ENCODE measurements at regions not wholly inside any gene's neighbourhood (a gene's known extent, or its start where the extent isn't known, plus 50 kb on each side); places are given as distances from the start of the nearest gene placed in this dataset.

DNA sequence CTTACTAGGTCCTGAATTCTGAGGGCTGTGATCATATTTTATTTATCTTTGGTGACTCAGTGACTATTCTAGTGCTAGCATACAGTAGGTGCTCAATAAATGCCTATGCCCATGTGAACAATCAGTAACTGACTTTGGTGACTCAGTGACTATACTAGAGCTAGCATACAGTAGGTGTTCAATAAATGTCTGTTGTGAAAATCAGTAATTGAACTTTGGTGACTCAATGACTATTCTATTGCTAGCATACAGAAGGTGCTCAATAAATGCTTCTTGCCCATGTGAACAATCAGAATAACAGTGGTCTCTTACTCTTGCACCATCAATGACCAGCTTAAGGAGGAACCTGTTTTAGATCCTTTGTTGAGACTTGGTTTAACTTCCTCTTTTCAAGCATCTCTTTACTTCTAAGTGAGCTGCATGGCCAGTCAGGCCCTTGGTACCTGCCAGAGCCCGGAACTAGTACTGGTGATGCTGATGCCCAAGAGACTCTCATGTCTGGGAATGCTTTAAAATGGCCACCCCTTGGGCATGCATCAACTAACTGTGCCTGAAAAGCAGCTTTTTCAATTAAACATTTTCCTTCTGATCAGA lies 214.9 kb upstream of the SPRED2 start:
- Histone ChIP-seq H3K4me3 (ENCODE audit: low read depth, low read length) (no peak overlapping the region), H3K36me3 (no peaks in the 10 kb centered on the region), H3K27ac (no peak overlapping the region), H3K27me3 (ENCODE audit: insufficient read depth, low read depth, severe bottlenecking) (peaks cover 17% of the 10 kb centered on the region), H3K9me3 (ENCODE audit: severe bottlenecking) (no peaks in the 10 kb centered on the region)
- no peak for DNase-seq
- TF ChIP-seq, protein P1, sequence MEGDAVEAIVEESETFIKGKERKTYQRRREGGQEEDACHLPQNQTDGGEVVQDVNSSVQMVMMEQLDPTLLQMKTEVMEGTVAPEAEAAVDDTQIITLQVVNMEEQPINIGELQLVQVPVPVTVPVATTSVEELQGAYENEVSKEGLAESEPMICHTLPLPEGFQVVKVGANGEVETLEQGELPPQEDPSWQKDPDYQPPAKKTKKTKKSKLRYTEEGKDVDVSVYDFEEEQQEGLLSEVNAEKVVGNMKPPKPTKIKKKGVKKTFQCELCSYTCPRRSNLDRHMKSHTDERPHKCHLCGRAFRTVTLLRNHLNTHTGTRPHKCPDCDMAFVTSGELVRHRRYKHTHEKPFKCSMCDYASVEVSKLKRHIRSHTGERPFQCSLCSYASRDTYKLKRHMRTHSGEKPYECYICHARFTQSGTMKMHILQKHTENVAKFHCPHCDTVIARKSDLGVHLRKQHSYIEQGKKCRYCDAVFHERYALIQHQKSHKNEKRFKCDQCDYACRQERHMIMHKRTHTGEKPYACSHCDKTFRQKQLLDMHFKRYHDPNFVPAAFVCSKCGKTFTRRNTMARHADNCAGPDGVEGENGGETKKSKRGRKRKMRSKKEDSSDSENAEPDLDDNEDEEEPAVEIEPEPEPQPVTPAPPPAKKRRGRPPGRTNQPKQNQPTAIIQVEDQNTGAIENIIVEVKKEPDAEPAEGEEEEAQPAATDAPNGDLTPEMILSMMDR (IDR thresholded peaks at IDR 0.05; ENCODE audit: low read depth, low read length) = no peak

DNA sequence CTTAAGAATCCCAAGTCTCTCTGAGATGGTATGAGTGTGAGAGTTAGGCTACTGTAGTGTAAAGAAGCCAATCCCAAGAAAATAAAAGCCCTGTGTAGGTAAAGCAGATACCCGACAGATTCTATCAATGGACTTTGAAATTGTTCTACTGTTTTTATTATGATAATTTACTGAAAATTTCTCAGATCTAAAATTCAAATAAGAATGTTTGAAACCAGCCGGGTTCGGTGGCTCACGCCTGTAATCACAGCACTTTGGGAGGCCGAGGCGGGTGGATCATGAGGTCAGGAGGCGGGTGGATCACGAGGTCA lies 208.3 kb upstream of the SPRED2 start:
- no peaks in the 10 kb centered on the region for H3K36me3 ChIP-seq
- H3K9me3 ChIP-seq (ENCODE audit: severe bottlenecking) = no peaks in the 10 kb centered on the region
- peaks cover 58% of the 10 kb centered on the region for H3K27me3 ChIP-seq (ENCODE audit: insufficient read depth, low read depth, severe bottlenecking)
- TF ChIP-seq, protein P1 (IDR thresholded peaks at IDR 0.05; ENCODE audit: low read depth, low read length) = no peak
- no peak overlapping the region for H3K27ac ChIP-seq
- H3K4me3 ChIP-seq (ENCODE audit: low read depth, low read length) = no peak overlapping the region
- DNase-seq = no peak

DNA sequence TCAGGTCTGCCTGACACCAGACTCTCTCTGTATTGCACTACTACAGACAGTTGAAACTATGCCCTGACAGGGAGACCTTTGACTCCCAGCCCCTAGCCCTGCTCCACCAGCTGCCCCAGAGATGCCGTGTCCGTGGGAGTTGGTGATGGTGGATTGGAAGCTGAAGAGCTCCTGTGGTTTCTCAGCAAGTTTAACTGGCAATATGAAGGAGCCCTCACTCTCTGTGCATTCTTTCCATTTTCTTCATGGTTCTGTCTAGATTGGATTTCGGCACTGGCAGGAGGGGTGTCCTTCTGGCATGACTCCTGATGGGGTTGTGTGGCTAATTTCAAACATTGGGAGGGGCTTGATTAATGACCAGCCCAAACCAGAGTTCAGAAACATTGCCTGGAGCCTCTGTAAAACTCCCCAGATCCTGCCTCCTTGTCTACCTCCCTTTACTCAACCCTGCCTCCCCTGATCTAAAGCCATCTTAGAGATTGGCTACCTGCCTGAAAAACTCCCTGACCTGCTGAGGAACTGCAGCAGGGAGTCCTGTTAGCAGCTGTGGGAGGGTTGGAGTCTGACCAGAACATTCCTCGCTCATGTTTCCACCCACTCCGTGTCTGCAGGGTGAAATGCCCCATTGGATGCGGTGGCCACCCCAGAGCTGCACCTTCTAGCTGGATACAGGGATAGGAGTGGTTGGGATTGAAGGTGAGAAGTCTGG lies 206.9 kb upstream of the SPRED2 start:
- DNase-seq = no peak
- Histone ChIP-seq H3K9me3 (ENCODE audit: severe bottlenecking) (no peaks in the 10 kb centered on the region), H3K27ac (no peak overlapping the region), H3K36me3 (no peaks in the 10 kb centered on the region), H3K4me3 (ENCODE audit: low read depth, low read length) (no peak overlapping the region), H3K27me3 (ENCODE audit: insufficient read depth, low read depth, severe bottlenecking) (peaks cover 64% of the 10 kb centered on the region)
- TF ChIP-seq, protein P1 (IDR thresholded peaks at IDR 0.05; ENCODE audit: low read depth, low read length) = no peak

DNA sequence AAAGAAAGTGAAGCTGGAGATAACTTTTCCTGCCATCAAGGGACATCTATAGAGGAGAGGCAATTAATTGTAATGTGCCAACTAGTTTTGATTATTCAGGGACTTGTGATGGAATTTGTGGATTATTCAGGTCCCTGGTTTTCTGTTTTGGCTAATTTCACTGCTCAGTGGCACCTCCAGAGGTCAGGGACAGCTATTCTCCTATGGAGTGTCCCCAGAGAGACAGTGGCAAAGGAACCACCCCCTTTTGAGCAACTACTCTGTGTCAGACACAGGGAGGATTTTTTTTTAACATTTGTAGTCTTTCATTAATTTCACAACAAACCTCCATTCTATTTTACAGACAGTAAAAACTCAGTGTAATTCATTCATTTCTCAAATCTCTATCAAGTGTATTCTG lies 206.0 kb upstream of the SPRED2 start:
- H3K27ac ChIP-seq = no peak overlapping the region
- no peaks in the 10 kb centered on the region for H3K36me3 ChIP-seq
- H3K27me3 ChIP-seq (ENCODE audit: insufficient read depth, low read depth, severe bottlenecking) = peaks cover 69% of the 10 kb centered on the region
- H3K9me3 ChIP-seq (ENCODE audit: severe bottlenecking) = no peaks in the 10 kb centered on the region
- TF ChIP-seq, protein P1 (IDR thresholded peaks at IDR 0.05; ENCODE audit: low read depth, low read length) = peak; percentile 42
- DNase-seq = no peak
- H3K4me3 ChIP-seq (ENCODE audit: low read depth, low read length) = no peak overlapping the region

DNA sequence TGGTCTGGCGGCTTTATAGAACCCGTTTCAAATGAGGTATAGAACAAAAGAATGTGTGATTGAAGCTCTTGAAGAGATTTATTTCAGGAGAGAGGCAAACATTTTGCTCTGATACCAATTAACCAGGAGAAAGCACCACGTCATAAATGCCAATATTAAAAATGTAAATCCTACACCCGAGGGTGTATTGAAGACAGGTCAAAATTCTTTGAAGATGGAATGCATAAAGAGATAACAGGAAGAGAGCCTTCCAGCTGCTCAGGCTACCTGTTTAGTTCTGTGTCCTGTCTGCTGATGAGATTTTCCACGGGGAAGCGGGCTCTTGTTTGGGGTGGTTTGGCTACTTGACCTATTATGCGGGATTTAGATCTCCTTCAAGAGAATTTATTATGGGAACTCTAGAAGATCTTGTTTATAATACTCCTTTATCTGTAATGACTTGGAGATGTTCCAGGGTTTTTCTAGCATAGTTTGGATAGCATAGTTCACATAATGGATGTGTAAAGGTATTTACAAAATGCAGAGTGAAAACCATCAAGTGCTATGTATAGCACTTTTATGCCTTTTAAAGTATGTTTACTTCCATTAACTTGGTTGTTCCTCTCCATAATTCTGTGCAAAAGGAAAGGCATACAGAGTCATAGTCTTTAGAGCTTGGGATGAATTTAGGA lies 204.5 kb upstream of the SPRED2 start:
- Histone ChIP-seq H3K27ac (no peak overlapping the region), H3K4me3 (ENCODE audit: low read depth, low read length) (no peak overlapping the region), H3K9me3 (ENCODE audit: severe bottlenecking) (no peaks in the 10 kb centered on the region), H3K36me3 (no peaks in the 10 kb centered on the region), H3K27me3 (ENCODE audit: insufficient read depth, low read depth, severe bottlenecking) (peaks cover 73% of the 10 kb centered on the region)
- TF ChIP-seq, protein P1 (IDR thresholded peaks at IDR 0.05; ENCODE audit: low read depth, low read length) = no peak
- DNase-seq = no peak

All from WERI-Rb-1 (cell line).